Epithelial cell of proximal tubule (primary cell): ENCODE measurements at regions not wholly inside any gene's neighbourhood (a gene's known extent, or its start where the extent isn't known, plus 50 kb on each side); places are given as distances from the start of the nearest gene placed in this dataset.
A peak's percentile ranks its signal among the peaks of the same experiment; 100 is the strongest.
"Not testable (repeated sequence)": the region's sequence is repeated elsewhere in the genome, so short reads cannot be mapped to it uniquely, and the experiment has no call there.

Experiments
- DNase-seq: peaks from one replicate; pipeline ENCODE4 v3.0.0-alpha.2; 2011; ENCODE audit warnings: low read depth
- H3K4me3 ChIP-seq: 2 replicates; pipeline ENCODE4 v1.5.1; 2011; ENCODE audit warnings: low read depth, mild to moderate bottlenecking, low read length
- TF ChIP-seq, protein P1 (sequence below): conservative IDR thresholded peaks from 2 replicates; pipeline ENCODE4 v1.5.1; 2012; ENCODE audit warnings: low read depth, mild to moderate bottlenecking, low read length

GRCh38 chr14:40028991-40029390 is 596.8 kb upstream of the FBXO33 start:
- no peak overlapping the region for H3K4me3 ChIP-seq
- TF ChIP-seq, protein P1, sequence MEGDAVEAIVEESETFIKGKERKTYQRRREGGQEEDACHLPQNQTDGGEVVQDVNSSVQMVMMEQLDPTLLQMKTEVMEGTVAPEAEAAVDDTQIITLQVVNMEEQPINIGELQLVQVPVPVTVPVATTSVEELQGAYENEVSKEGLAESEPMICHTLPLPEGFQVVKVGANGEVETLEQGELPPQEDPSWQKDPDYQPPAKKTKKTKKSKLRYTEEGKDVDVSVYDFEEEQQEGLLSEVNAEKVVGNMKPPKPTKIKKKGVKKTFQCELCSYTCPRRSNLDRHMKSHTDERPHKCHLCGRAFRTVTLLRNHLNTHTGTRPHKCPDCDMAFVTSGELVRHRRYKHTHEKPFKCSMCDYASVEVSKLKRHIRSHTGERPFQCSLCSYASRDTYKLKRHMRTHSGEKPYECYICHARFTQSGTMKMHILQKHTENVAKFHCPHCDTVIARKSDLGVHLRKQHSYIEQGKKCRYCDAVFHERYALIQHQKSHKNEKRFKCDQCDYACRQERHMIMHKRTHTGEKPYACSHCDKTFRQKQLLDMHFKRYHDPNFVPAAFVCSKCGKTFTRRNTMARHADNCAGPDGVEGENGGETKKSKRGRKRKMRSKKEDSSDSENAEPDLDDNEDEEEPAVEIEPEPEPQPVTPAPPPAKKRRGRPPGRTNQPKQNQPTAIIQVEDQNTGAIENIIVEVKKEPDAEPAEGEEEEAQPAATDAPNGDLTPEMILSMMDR: no peak
- no peak for DNase-seq

GRCh38 chr14:40025101-40025500 is 592.9 kb upstream of the FBXO33 start:
- DNase-seq: no peak
- TF ChIP-seq, protein P1: no peak
- no peak overlapping the region for H3K4me3 ChIP-seq

- no peak overlapping the region for H3K4me3 ChIP-seq
- TF ChIP-seq, protein P1: no peak
- DNase-seq: no peak
These were observed 578.7 kb upstream of the FBXO33 start for GRCh38 chr14:40010961-40011360.

GRCh38 chr14:40009771-40010170 is 577.5 kb upstream of the FBXO33 start:
- DNase-seq: no peak
- H3K4me3 ChIP-seq: no peak overlapping the region
- TF ChIP-seq, protein P1: no peak

GRCh38 chr14:40008345-40008744 is 576.1 kb upstream of the FBXO33 start:
- not testable (repeated sequence) for DNase-seq, H3K4me3 ChIP-seq

- DNase-seq: peak; percentile 43
- H3K4me3 ChIP-seq: no peak overlapping the region
- TF ChIP-seq, protein P1: no peak
These were observed 572.8 kb upstream of the FBXO33 start for GRCh38 chr14:40004871-40005500.

DNA sequence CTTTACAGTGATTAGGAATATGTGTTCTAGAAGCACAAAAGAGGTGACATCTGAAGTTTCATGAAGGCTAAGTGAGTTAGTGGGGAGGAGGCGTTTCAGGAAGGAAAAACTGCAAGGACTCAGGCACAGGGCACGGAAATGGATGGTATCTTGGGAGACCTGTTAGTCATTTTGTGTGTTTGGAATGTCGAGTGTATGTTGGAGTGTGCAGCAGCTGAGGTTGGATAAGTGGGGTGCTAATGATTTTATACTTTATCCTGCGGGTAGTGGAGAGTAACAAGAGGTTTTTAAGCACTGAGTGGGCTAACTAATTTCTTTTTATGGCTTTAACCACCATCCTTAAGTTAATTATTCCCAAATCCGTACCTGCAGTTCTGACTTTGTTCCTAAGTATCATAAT is 571.5 kb upstream of the FBXO33 start:
- DNase-seq: peak; percentile 18
- TF ChIP-seq, protein P1: no peak
- no peak overlapping the region for H3K4me3 ChIP-seq
